OCI-LY7 (cell line): ENCODE measurements at regions not wholly inside any gene's neighbourhood (a gene's known extent, or its start where the extent isn't known, plus 50 kb on each side); places are given as distances from the start of the nearest gene placed in this dataset.

ENCODE experiments used
- CTCF ChIP-seq: fragments of 200-600 bp; sonication (generic); conservative IDR thresholded peaks from 2 replicates; pipeline ENCODE4 v1.5.1; 2014; ENCODE audit warnings: mild to moderate bottlenecking, antibody characterized with exemption, low read length, moderate library complexity, mixed read lengths
- EZH2phosphoT487 ChIP-seq: fragments of 200-600 bp; sonication (generic); IDR thresholded peaks from 2 replicates; pipeline ENCODE4 v1.6.1; 2018; ENCODE audit warnings: low read depth, borderline replicate concordance, mild to moderate bottlenecking, mixed run types, antibody characterized with exemption, low read length, moderate library complexity, mixed read lengths

GRCh38 chr14:87000081-87000480 is 992.9 kb downstream of the GALC start:
- TF ChIP-seq EZH2phosphoT487 (no peak), CTCF (no peak)
